HL-60/S4 treated with retinoic acid at 250 ng/mL for 4 days and 3 days (cell line): ENCODE measurements at regions not wholly inside any gene's neighbourhood (a gene's known extent, or its start where the extent isn't known, plus 50 kb on each side); places are given as distances from the start of the nearest gene placed in this dataset.

Experiments used
- in situ Hi-C: fragments of 300-500 bp; cut with MboI; formaldehyde crosslinking; loops from 2 replicates; pipeline ENCODE4 v1.7.0; 2022; ENCODE audit warnings: low sequenced_read_pairs

DNA sequence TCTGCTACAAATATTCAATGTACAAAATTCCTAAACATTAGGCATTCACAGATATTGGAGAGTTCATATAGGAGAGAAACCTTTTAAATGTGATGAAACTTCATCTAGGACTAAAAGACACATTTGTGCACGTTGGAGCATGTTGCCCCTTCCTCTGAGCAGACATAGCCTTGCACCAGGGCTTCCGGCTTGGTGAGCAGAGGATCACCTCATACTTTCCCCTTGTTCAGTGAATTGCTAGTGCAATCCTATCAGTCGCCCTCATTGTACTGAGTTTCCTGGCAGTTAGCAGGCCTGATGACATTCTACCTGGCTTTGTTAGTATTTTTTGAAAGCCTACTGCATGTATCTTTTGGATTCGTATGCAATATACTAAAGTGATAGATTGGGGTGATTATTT, 466.2 kb downstream of the SPRY1 start:
- in situ Hi-C loops = no loop called here

GRCh38 chr4:123866796-123867195, 470.2 kb downstream of the SPRY1 start:
- in situ Hi-C loops = no loop called here

GRCh38 chr4:123867910-123868587, 471.5 kb downstream of the SPRY1 start:
- in situ Hi-C loops = no loop called here

DNA sequence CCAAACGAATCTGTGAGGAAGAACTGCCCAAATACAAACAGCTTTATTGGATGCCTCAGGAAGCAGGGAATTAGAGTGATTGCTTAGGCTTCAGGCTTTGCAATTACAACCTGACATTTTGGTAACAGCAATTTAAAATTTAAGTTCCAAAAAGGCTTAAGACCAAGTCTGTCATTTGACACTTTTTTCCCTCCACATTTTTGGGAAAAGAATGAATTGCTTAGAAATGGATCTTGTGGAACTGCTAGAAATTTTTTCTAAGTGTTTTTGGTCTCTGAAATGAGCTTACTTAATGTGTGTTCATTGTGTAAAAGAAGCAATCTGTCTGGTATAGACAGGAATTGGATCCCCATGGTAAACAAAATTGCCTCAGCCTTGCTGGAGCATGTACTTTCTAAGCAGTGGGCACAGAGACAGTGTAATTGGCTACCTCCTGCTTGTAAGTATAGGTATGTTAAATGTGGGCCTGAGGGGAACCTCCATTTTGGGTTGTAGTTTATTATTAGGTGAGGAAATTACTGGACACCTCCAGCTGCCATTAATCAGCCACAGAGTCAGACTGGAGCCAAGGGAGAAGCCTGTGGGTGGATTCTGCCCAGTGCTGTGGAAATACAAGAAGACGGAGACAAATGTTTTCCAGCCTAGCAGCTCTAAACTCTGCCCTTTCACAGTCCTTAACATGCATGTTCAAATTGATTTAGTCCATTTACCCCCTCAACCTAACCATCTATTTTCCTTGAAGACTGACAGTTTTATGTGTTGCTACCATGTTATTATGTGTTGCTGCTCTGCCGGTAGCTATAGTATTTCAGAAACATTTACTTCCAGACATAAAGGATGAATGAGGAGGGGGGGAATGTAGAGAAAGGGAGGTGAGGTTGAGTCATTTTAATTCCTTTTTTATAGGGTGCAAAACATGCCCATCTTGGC, 473.0 kb downstream of the SPRY1 start:
- in situ Hi-C loops = no loop called here

- in situ Hi-C loops = no loop called here
These were observed 473.8 kb downstream of the SPRY1 start for GRCh38 chr4:123870216-123870876.

DNA sequence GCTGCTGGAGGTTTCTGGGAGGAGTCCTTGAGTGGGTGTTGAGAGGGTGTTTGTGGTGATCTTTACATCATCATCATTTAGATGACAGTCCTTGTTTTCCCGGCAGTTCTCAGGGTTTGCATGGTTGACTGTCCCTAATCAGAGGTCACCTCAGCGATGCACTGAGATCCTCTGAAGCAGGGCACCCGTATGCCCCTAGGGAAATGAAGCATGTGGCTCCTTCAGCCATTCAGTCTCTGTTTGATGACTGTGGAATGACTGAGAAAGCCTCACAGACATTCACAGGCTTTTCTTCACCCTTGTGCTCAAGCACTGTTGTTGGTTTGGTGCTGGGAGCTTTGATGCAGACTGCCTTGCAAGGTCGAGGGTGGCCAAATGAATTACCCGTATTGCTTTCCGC, 474.7 kb downstream of the SPRY1 start:
- in situ Hi-C loops = no loop called here

DNA sequence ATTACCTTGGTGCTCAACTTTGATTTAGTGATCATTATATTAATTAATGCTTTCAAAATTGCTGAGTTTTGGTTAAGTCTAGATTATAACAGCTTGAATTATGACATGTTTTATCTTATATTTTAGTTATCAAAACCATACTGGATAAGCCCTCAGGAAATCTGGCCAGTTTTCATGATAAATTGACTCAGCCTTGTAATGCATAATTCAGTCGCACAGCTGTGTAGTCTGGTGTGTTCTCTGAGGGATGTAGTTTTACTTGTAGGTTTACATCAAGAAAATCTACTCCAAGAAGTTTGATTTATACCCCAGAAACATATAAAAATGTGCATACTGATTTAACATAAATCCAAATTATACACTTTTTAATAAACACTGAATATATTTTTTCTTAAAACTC, 477.5 kb downstream of the SPRY1 start:
- in situ Hi-C loops = no loop called here

- in situ Hi-C loops = no loop called here
These were observed 479.5 kb downstream of the SPRY1 start for GRCh38 chr4:123876143-123876542.

- in situ Hi-C loops = no loop called here
These were observed 480.1 kb downstream of the SPRY1 start for GRCh38 chr4:123876671-123877101.

GRCh38 chr4:123877551-123877950, 481.0 kb downstream of the SPRY1 start:
- in situ Hi-C loops = no loop called here

DNA sequence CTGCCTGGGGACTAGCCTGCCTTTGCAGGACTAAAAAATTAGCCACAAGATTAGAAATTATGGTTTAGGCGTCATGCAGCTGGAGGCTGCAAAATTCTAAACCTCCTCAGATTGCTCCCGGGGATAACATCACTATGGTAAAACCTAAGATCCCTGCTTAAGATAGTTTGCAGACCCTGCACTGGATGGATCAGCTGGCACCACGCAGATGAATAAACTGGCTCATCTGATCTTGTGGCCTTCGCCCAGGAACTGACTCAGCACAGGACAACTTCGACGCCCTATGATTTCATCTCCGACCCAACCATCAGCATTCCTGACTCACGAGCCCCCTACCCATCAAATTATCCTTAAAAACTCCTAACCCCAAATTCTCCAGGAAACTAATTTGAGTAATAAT, 482.4 kb downstream of the SPRY1 start:
- in situ Hi-C loops = no loop called here

DNA sequence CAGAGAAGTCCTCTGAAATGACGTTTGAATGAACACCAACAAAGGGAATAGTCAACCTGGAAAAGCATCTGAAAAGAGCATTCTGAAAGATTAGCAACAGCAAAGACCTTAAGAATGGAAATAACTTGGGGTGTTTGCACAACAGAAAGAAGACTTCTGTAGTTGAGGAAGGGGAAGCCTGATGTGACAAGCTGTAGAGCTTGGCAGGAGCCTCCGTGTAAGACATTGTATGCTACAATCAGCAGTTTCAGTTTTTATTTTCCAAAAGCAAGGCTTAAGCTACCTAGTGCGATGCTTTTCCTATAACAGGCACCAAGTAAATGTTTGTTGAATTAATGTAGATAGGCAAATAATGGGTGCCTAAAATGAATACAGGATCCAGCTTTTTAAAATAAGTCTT, 484.0 kb downstream of the SPRY1 start:
- in situ Hi-C loops = no loop called here

DNA sequence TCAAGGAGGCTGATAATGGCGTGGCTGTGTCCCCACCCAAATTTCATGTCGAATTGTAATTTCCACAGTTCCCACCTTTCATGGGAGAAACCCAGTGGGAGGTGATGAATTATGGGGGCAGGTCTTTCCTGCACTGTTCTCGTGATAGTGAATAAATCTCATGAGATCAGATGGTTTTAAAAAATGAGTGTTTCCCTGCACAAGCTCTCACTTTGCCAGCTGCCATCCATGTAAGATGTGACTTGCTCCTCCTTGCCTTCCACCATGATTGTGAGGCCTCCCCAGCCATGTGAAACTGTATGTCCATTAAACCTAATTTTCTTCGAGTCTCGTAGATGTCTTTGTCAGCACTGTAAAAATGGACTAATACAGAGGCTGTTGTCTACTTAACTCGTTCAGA, 488.3 kb downstream of the SPRY1 start:
- in situ Hi-C loops = no loop called here

- in situ Hi-C loops = no loop called here
These were observed 492.9 kb downstream of the SPRY1 start for GRCh38 chr4:123889507-123889906.

DNA sequence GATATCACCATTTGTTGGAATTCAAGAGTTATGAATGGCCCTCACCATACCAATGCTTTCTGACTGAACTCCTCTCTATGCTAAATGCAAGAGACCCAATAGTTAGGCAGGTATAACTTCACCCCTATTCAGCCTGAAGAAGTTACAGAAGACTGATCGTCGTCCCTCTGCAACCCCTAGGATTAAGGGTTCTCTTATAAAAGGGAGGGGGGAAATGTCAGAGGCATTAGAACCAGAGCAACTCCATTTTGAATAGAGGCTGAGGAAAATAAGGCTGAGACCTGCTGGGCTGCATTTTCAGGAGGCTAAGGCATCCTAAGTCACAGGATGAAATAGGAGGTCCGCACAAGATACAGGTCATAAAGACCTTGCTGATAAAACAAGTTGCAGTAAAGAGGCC, 494.3 kb downstream of the SPRY1 start:
- in situ Hi-C loops = no loop called here

DNA sequence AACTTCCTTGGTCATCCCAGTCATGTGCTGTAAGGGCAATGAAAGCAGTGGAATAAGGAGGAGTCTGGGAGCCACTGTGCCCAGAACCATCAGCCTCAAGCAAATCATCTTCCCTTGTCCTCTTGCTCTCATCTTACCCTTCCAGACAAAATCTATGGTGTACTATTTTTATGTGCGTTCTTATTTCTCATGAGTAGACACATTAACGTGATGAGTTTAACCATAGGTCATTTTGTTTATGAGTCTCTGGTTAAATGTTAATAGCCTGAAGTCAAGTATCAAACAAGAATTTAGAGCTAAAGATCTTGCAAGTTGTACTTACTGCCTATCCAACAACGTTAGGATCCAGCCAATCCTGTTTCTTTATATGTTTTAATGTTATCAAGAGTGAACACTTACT, 495.3 kb downstream of the SPRY1 start:
- in situ Hi-C loops = no loop called here

GRCh38 chr4:123892368-123892976, 495.9 kb downstream of the SPRY1 start:
- in situ Hi-C loops = no loop called here

- in situ Hi-C loops = no loop called here
These were observed 496.7 kb downstream of the SPRY1 start for GRCh38 chr4:123893011-123893981.

DNA sequence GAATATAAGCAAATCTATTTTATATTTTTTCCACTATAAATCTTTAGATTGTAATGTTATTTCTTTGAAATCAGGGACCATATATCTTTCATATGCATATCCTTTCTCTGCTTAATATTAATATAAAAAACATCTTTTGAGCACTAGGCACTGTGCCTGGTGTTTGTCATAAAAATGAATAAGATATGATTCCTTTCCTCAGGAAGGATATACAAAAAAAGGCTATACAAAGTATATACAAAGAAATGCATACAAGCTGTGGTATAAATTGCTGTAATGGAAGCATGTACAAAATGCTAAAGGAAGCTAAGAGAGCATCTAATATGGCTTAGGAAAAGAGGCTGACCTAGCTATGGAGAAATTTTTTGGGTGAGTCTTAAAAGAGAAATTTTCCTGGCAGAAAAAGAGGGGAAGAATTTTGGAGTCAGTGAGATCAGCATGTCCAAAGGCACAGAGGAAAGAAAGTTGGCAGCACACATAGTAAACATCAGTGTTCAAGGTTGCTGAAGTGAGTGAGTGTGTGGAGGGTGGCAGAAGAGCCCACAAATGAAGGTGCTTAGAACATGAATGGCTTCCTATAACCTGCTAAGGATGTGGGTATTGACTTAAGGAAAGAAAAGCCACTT, 500.0 kb downstream of the SPRY1 start:
- in situ Hi-C loops = no loop called here
